Kidney epithelial cell (primary cell): ENCODE measurements at regions not wholly inside any gene's neighbourhood (a gene's known extent, or its start where the extent isn't known, plus 50 kb on each side); places are given as distances from the start of the nearest gene placed in this dataset.

Experiments
- DNase-seq: peaks from one replicate; pipeline ENCODE4 v3.0.0-alpha.2; 2010; ENCODE audit warnings: low read depth
- H3K27me3 ChIP-seq: 2 replicates; pipeline ENCODE4 v1.6.0; 2011; ENCODE audit warnings: low read length; ENCODE audit not compliant: control insufficient read depth, insufficient read depth
- H3K36me3 ChIP-seq: 2 replicates; pipeline ENCODE4 v1.5.1; 2011; ENCODE audit warnings: low read length; ENCODE audit not compliant: control insufficient read depth, insufficient read depth
- H3K4me3 ChIP-seq: 2 replicates; pipeline ENCODE4 v1.5.1; 2011; ENCODE audit warnings: low read depth, mild to moderate bottlenecking, control low read depth, low read length
- TF ChIP-seq, protein P1 (sequence below): IDR thresholded peaks from 2 replicates; pipeline ENCODE4 v1.5.1; 2011; ENCODE audit warnings: mild to moderate bottlenecking, moderate library complexity, low read length, control low read depth, inconsistent platforms; ENCODE audit not compliant: insufficient read depth, poor library complexity, severe bottlenecking

DNA sequence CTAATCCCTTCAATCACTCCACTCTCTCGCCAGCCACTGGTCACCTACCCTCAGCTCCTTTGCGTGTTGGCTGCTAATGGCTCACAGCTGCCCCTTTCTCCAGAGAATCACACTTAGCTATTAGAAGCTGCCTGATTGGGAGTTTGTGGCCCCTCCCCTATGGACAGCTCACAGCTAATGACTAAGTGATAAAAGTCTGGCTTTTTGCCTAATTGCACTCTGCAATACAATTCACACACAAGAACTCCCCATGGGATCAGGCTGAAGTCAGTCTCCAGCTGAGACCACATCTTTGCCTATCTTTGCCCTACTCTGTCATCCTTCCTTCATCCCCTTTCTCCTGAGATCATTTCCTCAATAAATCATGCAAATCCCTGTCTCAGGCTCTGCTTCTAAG, 701.9 kb upstream of the RAB6C start:
- no peak overlapping the region for H3K4me3 ChIP-seq
- no peaks in the 10 kb centered on the region for H3K27me3 ChIP-seq
- TF ChIP-seq, protein P1, sequence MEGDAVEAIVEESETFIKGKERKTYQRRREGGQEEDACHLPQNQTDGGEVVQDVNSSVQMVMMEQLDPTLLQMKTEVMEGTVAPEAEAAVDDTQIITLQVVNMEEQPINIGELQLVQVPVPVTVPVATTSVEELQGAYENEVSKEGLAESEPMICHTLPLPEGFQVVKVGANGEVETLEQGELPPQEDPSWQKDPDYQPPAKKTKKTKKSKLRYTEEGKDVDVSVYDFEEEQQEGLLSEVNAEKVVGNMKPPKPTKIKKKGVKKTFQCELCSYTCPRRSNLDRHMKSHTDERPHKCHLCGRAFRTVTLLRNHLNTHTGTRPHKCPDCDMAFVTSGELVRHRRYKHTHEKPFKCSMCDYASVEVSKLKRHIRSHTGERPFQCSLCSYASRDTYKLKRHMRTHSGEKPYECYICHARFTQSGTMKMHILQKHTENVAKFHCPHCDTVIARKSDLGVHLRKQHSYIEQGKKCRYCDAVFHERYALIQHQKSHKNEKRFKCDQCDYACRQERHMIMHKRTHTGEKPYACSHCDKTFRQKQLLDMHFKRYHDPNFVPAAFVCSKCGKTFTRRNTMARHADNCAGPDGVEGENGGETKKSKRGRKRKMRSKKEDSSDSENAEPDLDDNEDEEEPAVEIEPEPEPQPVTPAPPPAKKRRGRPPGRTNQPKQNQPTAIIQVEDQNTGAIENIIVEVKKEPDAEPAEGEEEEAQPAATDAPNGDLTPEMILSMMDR, result no peak
- H3K36me3 ChIP-seq, result no peaks in the 10 kb centered on the region
- DNase-seq, result no peak

DNA sequence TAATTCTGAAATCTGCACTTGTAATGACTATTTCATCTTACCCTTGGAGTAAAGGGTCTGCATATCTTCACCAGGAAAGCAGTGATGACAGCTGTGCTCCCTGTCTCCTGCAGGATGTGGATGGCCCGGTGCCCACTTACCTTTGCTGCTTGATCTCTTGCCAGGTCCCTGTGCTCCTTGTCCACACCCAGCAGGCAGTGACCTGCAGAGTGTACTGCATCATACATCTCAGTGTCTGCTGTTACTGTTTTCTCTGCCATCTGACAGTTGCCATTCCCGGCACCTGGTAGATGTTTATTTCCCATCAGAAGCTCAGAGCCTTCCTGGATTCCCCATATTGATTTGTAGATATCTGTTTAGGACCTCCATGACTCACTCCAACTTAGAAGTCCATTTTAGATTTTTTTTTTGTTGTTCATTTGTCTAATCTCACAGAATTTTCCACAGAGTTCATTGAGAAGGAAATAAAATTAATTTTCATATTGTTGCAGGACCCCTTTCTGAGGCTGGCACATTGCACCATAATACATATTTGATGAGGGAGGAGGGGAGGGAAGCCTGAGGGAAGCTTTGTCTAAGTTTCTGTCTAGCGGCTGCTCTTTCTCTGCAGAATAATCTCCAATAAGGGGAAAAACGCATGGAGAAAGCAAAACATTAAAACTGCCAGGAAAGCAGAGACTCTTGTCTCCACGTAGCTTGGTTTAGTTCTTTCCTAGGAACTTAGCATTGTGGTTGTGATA, 697.5 kb upstream of the RAB6C start:
- TF ChIP-seq, protein P1, result no peak
- DNase-seq, result no peak
- no peaks in the 10 kb centered on the region for H3K36me3 ChIP-seq
- H3K27me3 ChIP-seq, result no peaks in the 10 kb centered on the region
- H3K4me3 ChIP-seq, result no peak overlapping the region

DNA sequence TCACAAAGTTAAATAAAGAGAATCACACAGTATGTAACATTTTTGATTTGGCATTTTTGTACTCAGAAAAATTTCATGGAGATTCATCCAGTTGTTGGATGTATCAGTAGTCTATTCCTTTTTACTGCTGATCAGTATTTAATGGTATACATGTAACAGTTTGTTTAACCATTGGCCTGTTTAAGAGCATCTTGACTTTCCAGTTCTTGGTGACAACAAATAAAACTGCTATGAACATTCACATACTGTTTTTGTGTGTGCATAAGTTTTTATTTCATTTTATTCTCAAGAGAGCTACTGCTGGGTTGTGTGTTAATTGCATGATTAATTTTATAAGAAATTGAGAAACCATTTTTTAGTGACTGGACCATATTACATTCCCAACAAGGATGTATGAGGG, 694.5 kb upstream of the RAB6C start:
- H3K27me3 ChIP-seq, result no peaks in the 10 kb centered on the region
- H3K4me3 ChIP-seq, result no peak overlapping the region
- DNase-seq, result no peak
- TF ChIP-seq, protein P1, result no peak
- H3K36me3 ChIP-seq, result no peaks in the 10 kb centered on the region

DNA sequence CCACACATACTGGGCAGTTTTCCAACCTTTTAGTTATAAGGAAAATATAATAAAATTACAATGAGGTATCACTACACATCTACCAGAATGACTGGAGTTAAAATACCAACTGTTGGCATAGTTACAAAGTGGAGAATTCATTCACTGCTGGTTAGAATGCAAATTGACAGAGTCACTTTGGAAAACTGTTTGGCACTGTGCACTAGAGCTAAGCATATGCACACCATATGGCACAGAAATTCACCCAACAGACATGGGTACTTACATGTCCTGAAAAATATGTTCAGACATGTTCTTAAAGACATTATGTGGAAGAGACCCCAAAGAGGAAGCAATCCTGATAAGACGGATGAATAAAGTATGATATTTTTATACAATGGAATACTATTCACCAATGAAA, 686.1 kb upstream of the RAB6C start:
- Histone ChIP-seq H3K4me3 (no peak overlapping the region), H3K36me3 (no peaks in the 10 kb centered on the region), H3K27me3 (no peaks in the 10 kb centered on the region)
- TF ChIP-seq, protein P1, result no peak
- no peak for DNase-seq

DNA sequence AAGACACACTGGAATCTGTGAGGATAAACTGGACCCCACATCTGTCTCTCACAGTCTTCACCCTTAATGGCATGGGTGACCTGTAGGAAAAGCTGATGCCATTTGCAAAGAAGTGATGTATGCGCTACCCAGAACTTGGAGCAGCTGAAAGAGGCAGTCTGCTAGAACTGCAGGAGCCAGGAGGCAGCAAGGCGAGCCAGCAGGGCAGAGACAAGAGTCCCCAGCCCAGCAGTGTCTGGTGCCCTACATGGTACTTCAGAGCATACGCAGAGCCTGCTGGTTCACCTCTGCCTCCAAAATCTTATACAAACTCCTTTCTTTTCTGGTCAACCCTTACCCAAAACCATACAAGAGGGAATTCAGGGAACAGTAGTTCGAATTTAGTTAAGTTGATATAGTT, 683.1 kb upstream of the RAB6C start:
- H3K27me3 ChIP-seq, result no peaks in the 10 kb centered on the region
- H3K4me3 ChIP-seq, result no peak overlapping the region
- TF ChIP-seq, protein P1, result no peak
- H3K36me3 ChIP-seq, result no peaks in the 10 kb centered on the region
- DNase-seq, result no peak

DNA sequence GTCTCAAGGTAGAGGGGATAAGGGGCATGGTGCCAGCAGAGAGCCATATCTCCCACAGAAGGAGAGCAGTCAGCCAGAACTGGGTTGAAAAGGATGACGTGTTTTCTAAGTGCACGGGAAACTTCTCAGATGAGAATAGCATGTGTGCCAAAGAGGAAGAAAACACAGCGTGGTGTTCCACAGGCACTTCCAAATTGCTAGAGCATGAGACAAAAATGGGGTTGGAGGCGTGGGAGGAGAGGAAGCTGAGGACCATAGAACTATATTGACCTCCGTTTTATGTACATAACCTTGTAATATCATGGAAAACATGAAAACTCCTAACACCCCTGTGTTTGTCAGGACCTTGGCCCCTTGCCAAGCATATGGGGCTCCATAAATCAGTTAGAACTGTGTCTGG, 682.7 kb upstream of the RAB6C start:
- H3K36me3 ChIP-seq, result no peaks in the 10 kb centered on the region
- no peak for DNase-seq

More for the DNA sequence above, 682.7 kb upstream of the RAB6C start:
- TF ChIP-seq, protein P1, result no peak
- Histone ChIP-seq H3K27me3 (no peaks in the 10 kb centered on the region), H3K4me3 (no peak overlapping the region)
